ENCODE measurements at regions not wholly inside any gene's neighbourhood (a gene's known extent, or its start where the extent isn't known, plus 50 kb on each side); places are given as distances from the start of the nearest gene placed in this dataset.

DNA sequence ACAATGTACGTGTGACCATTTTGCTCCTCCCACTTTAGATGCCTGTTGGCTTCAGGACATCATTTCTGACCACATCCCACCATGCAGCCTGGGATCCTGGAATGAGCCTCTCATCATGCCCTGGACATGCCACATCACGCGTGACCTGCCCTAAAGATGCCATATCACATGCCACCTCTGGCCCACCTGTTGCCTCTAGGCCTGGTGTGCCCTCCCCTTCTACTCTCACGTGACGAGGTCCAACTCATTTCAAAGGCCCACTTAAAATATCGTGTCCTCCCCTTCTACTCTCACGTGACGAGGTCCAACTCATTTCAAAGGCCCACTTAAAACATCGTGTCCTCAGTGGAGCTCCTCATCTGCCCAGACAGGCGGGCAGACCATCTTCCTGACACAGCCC, 254.9 kb downstream of the TEX36 start:
- TF ChIP-seq CHD2 (IDR thresholded peaks at IDR 0.05; ENCODE audit: low read length, partially characterized antibody) (no peak), MYC (IDR thresholded peaks at IDR 0.05; ENCODE audit: borderline replicate concordance, low read length) (no peak), POLR2A (IDR thresholded peaks at IDR 0.05; ENCODE audit: low read length) (no peak), HDAC2 (IDR thresholded peaks at IDR 0.05) (no peak), EP300 (IDR thresholded peaks at IDR 0.05) (no peak), ZC3H11A (IDR thresholded peaks at IDR 0.05) (no peak), RAD21 (conservative IDR thresholded peaks at IDR 0.05 in 1 of 2, IDR thresholded peaks at IDR 0.05 in 1 of 2) (no peak)
- TF ChIP-seq, protein P1, sequence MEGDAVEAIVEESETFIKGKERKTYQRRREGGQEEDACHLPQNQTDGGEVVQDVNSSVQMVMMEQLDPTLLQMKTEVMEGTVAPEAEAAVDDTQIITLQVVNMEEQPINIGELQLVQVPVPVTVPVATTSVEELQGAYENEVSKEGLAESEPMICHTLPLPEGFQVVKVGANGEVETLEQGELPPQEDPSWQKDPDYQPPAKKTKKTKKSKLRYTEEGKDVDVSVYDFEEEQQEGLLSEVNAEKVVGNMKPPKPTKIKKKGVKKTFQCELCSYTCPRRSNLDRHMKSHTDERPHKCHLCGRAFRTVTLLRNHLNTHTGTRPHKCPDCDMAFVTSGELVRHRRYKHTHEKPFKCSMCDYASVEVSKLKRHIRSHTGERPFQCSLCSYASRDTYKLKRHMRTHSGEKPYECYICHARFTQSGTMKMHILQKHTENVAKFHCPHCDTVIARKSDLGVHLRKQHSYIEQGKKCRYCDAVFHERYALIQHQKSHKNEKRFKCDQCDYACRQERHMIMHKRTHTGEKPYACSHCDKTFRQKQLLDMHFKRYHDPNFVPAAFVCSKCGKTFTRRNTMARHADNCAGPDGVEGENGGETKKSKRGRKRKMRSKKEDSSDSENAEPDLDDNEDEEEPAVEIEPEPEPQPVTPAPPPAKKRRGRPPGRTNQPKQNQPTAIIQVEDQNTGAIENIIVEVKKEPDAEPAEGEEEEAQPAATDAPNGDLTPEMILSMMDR (IDR thresholded peaks at IDR 0.05), result no peak

Measured in A549 (cell line).